Right cardiac atrium (tissue), 5 donors: ENCODE measurements at regions not wholly inside any gene's neighbourhood (a gene's known extent, or its start where the extent isn't known, plus 50 kb on each side); places are given as distances from the start of the nearest gene placed in this dataset.

Experiments used
- ATAC-seq, 2 donors: fragments of 200-7000 bp; cut with Tn5 transposase; one replicate each; pipeline versions ENCODE4 v1.8.0 to v1.9.1; 2020; ENCODE audit warnings: moderate library complexity in 2 of 2, mild to moderate bottlenecking in 1 of 2
- DNase-seq, 3 donors: peaks; one replicate each; pipeline ENCODE4 v3.0.0-alpha.2; 2020
- H3K27ac ChIP-seq: one replicate; pipeline ENCODE4 v1.5.1; 2013; ENCODE audit warnings: mild to moderate bottlenecking, low read length, control low read depth, moderate library complexity
- H3K27me3 ChIP-seq: one replicate; pipeline ENCODE4 v1.6.1; 2013; ENCODE audit not compliant: control insufficient read depth, insufficient read depth
- H3K4me1 ChIP-seq: one replicate; pipeline ENCODE4 v1.6.1; 2013; ENCODE audit warnings: low read length; ENCODE audit not compliant: control insufficient read depth, insufficient read depth
- H3K4me3 ChIP-seq: one replicate; pipeline ENCODE4 v1.5.1; 2013; ENCODE audit warnings: low read length, control low read depth
- H3K9me3 ChIP-seq: one replicate; pipeline ENCODE4 v1.6.1; 2013; ENCODE audit warnings: low read length; ENCODE audit not compliant: control insufficient read depth
- WGBS: extraction: QIAGEN DNeasy Blood & Tissue Kit; methylation state at CpG from one replicate; pipeline ENCODE4 v1.1.7; 2013; 5-methylcytosine and 5-hydroxymethylcytosine counted together
- intact Hi-C, 4 donors: fragments of 100-400 bp; cut with DNase I; formaldehyde crosslinking; loops; one replicate each; pipeline versions ENCODE4 v1.11.0 to v1.14.0; 2022 to 2023
- donor health status: healthy with polysubstance abuse.
- donor health status: DM: no; HTN: yes; CAD: no.
- donor health status: DM: no; HTN: no; CAD: no.
- donor health status: DM: no; HTN: yes; CAD: no; lungs with severe emphysema.
- donor health status: DM: yes; HTN: yes; CAD: no.

- intact Hi-C loops, result no loop called here
- Histone ChIP-seq H3K4me1 (no peaks in the 10 kb centered on the region), H3K27ac (no peak overlapping the region), H3K27me3 (no peaks in the 10 kb centered on the region), H3K9me3 (no peaks in the 10 kb centered on the region), H3K4me3 (no peak overlapping the region)
- 97% methylated on average over 2 of the region's 2 CpGs for WGBS
- DNase-seq, result no peak
- ATAC-seq, result no peak
These were observed 187.7 kb downstream of the TNFSF18 start for GRCh38 chr1:172863031-172863430.

- WGBS, result 84% methylated on average over 2 of the region's 2 CpGs
- ATAC-seq (no peak), DNase-seq (no peak)
- Histone ChIP-seq H3K9me3 (no peaks in the 10 kb centered on the region), H3K4me1 (no peaks in the 10 kb centered on the region), H3K4me3 (no peak overlapping the region), H3K27ac (no peak overlapping the region), H3K27me3 (no peaks in the 10 kb centered on the region)
- intact Hi-C loops, result no loop called here
These were observed 183.4 kb downstream of the TNFSF18 start for GRCh38 chr1:172867216-172867818.

- H3K4me3 ChIP-seq, result no peak overlapping the region
- ATAC-seq, result no peak
- H3K27ac ChIP-seq, result no peak overlapping the region
- no peaks in the 10 kb centered on the region for H3K4me1 ChIP-seq
- H3K27me3 ChIP-seq, result no peaks in the 10 kb centered on the region
- no peaks in the 10 kb centered on the region for H3K9me3 ChIP-seq
- no peak for DNase-seq
- intact Hi-C loops, result no loop called here
These were observed 179.7 kb downstream of the TNFSF18 start for GRCh38 chr1:172870901-172871606.

- no peaks in the 10 kb centered on the region for H3K4me1 ChIP-seq
- H3K9me3 ChIP-seq, result no peaks in the 10 kb centered on the region
- no peak overlapping the region for H3K27ac ChIP-seq
- WGBS, result 28% methylated on average over 1 of the region's 1 CpG
- ATAC-seq, result no peak
- no peaks in the 10 kb centered on the region for H3K27me3 ChIP-seq
- no peak for DNase-seq
- no peak overlapping the region for H3K4me3 ChIP-seq
- intact Hi-C loops, result no loop called here
These were observed 175.8 kb downstream of the TNFSF18 start for GRCh38 chr1:172874950-172875349.

- H3K4me1 ChIP-seq, result no peaks in the 10 kb centered on the region
- H3K9me3 ChIP-seq, result no peaks in the 10 kb centered on the region
- no peaks in the 10 kb centered on the region for H3K27me3 ChIP-seq
- intact Hi-C loops, result no loop called here
- H3K4me3 ChIP-seq, result no peak overlapping the region
- DNase-seq (no peak), ATAC-seq (no peak)
- no peak overlapping the region for H3K27ac ChIP-seq
These were observed 174.8 kb downstream of the TNFSF18 start for GRCh38 chr1:172875892-172876291.

GRCh38 chr1:172882385-172882784 is 168.4 kb downstream of the TNFSF18 start:
- H3K27me3 ChIP-seq, result no peaks in the 10 kb centered on the region
- ATAC-seq, result no peak
- no peak overlapping the region for H3K4me3 ChIP-seq
- intact Hi-C loops, result no loop called here
- no peak overlapping the region for H3K27ac ChIP-seq
- no peak for DNase-seq
- no peaks in the 10 kb centered on the region for H3K4me1 ChIP-seq
- H3K9me3 ChIP-seq, result no peaks in the 10 kb centered on the region

GRCh38 chr1:172882791-172883386 is 167.9 kb downstream of the TNFSF18 start:
- 92% methylated on average over 6 of the region's 6 CpGs for WGBS
- DNase-seq (no peak), ATAC-seq (no peak)
- intact Hi-C loops, result no loop called here
- H3K27ac ChIP-seq, result no peak overlapping the region
- no peaks in the 10 kb centered on the region for H3K9me3 ChIP-seq
- no peak overlapping the region for H3K4me3 ChIP-seq
- no peaks in the 10 kb centered on the region for H3K4me1 ChIP-seq
- H3K27me3 ChIP-seq, result no peaks in the 10 kb centered on the region

- no peak for DNase-seq
- ATAC-seq, result no peak
- intact Hi-C loops, result no loop called here
These were observed 167.4 kb downstream of the TNFSF18 start for GRCh38 chr1:172883387-172883791.

GRCh38 chr1:172883844-172884243 is 166.9 kb downstream of the TNFSF18 start:
- no peaks in the 10 kb centered on the region for H3K9me3 ChIP-seq
- ATAC-seq, result no peak
- H3K4me3 ChIP-seq, result no peak overlapping the region
- intact Hi-C loops, result no loop called here
- H3K27ac ChIP-seq, result no peak overlapping the region
- no peaks in the 10 kb centered on the region for H3K27me3 ChIP-seq
- no peak for DNase-seq
- H3K4me1 ChIP-seq, result no peaks in the 10 kb centered on the region
- 52% methylated on average over 1 of the region's 1 CpG for WGBS

More at GRCh38 chr1:172883387-172883791, 167.4 kb downstream of the TNFSF18 start:
- no peaks in the 10 kb centered on the region for H3K9me3 ChIP-seq
- no peaks in the 10 kb centered on the region for H3K27me3 ChIP-seq
- no peak overlapping the region for H3K4me3 ChIP-seq
- no peak overlapping the region for H3K27ac ChIP-seq
- H3K4me1 ChIP-seq, result no peaks in the 10 kb centered on the region
- WGBS, result 68% methylated on average over 3 of the region's 3 CpGs

GRCh38 chr1:172885411-172885810 is 165.3 kb downstream of the TNFSF18 start:
- Histone ChIP-seq H3K27me3 (no peaks in the 10 kb centered on the region), H3K4me1 (no peaks in the 10 kb centered on the region), H3K27ac (no peak overlapping the region), H3K9me3 (no peaks in the 10 kb centered on the region), H3K4me3 (no peak overlapping the region)
- ATAC-seq, result no peak
- intact Hi-C loops, result no loop called here
- no peak for DNase-seq

GRCh38 chr1:172885971-172886370 is 164.8 kb downstream of the TNFSF18 start:
- Histone ChIP-seq H3K27me3 (no peaks in the 10 kb centered on the region), H3K9me3 (no peaks in the 10 kb centered on the region), H3K4me3 (no peak overlapping the region), H3K4me1 (no peaks in the 10 kb centered on the region), H3K27ac (no peak overlapping the region)
- WGBS, result 84% methylated on average over 1 of the region's 1 CpG
- no peak for ATAC-seq
- intact Hi-C loops, result no loop called here
- no peak for DNase-seq
